Activated CD4-positive, alpha-beta memory T cell treated with anti-CD3 and anti-CD28 coated beads for 36 hours (primary cell): ENCODE measurements at regions not wholly inside any gene's neighbourhood (a gene's known extent, or its start where the extent isn't known, plus 50 kb on each side); places are given as distances from the start of the nearest gene placed in this dataset.
"Not testable (repeated sequence)": the region's sequence is repeated elsewhere in the genome, so short reads cannot be mapped to it uniquely, and the experiment has no call there.

Experiments used
- CTCF ChIA-PET: fragments of 350-600 bp; sonication (Branson Sonifier 250); formaldehyde crosslinking; loops from one replicate; lab custom pipeline; 2021; ENCODE audit warnings: antibody characterized with exemption, inconsistent platforms; lab: Charles Lee
- POLR2A ChIA-PET: fragments of 350-600 bp; sonication (Branson Sonifier 250); formaldehyde crosslinking; loops from one replicate; lab custom pipeline; 2021; ENCODE audit warnings: antibody characterized with exemption; lab: Charles Lee
- DNase-seq: peaks from one replicate; pipeline ENCODE4 v3.0.0-alpha.2; 2020
- H3K27ac Mint-ChIP-seq: one replicate; pipeline ENCODE4 v1.8.0; 2021; ENCODE audit warnings: mixed read lengths
- H3K27me3 Mint-ChIP-seq: one replicate; pipeline ENCODE4 v1.8.0; 2021; ENCODE audit warnings: mixed read lengths
- H3K36me3 Mint-ChIP-seq: one replicate; pipeline ENCODE4 v1.8.0; 2021; ENCODE audit warnings: mixed read lengths
- H3K4me1 Mint-ChIP-seq: one replicate; pipeline ENCODE4 v1.8.0; 2021; ENCODE audit warnings: low read depth, mixed read lengths
- H3K4me3 Mint-ChIP-seq: one replicate; pipeline ENCODE4 v1.8.0; 2021; ENCODE audit warnings: mild to moderate bottlenecking, mixed read lengths
- H3K9me3 Mint-ChIP-seq: one replicate; pipeline ENCODE4 v1.8.0; 2021; ENCODE audit warnings: mixed read lengths
- intact Hi-C: fragments of 100-400 bp; cut with micrococcal nuclease; formaldehyde crosslinking; loops from one replicate; pipeline ENCODE4 v1.15.1; 2023

- Mint-ChIP-seq H3K36me3 (no peaks in the 10 kb centered on the region), H3K4me3 (no peak overlapping the region), H3K27ac (no peak overlapping the region), H3K27me3 (no peaks in the 10 kb centered on the region), H3K4me1 (peaks cover 11% of the 10 kb centered on the region), H3K9me3 (no peaks in the 10 kb centered on the region)
- CTCF ChIA-PET: no interaction called here
- intact Hi-C loops: loop anchor here (10.0 kb wide), 1 partner anchor 180 kb away; no protein-coding TSS in a partner anchor
- DNase-seq: no peak
- POLR2A ChIA-PET: no interaction called here
Observed at GRCh38 chr5:68074633-68075032, 140.9 kb upstream of the PIK3R1 start.

- POLR2A ChIA-PET: no interaction called here
- H3K9me3 Mint-ChIP-seq: no peaks in the 10 kb centered on the region
- DNase-seq: no peak
- CTCF ChIA-PET: no interaction called here
- no peak overlapping the region for H3K27ac Mint-ChIP-seq
- no peaks in the 10 kb centered on the region for H3K27me3 Mint-ChIP-seq
- no peaks in the 10 kb centered on the region for H3K36me3 Mint-ChIP-seq
- no peak overlapping the region for H3K4me3 Mint-ChIP-seq
- intact Hi-C loops: loop anchor here (10.0 kb wide), 1 partner anchor 181 kb away; no protein-coding TSS in a partner anchor
- H3K4me1 Mint-ChIP-seq: peaks cover 11% of the 10 kb centered on the region
Observed at GRCh38 chr5:68074048-68074632, 141.4 kb upstream of the PIK3R1 start.

GRCh38 chr5:68071736-68072135 is 143.8 kb upstream of the PIK3R1 start:
- no peak for DNase-seq
- no peaks in the 10 kb centered on the region for H3K9me3 Mint-ChIP-seq
- ChIA-PET POLR2A (no interaction called here), CTCF (no interaction called here)
- no peak overlapping the region for H3K4me3 Mint-ChIP-seq
- peaks cover 11% of the 10 kb centered on the region for H3K4me1 Mint-ChIP-seq
- H3K36me3 Mint-ChIP-seq: no peaks in the 10 kb centered on the region
- no peak overlapping the region for H3K27ac Mint-ChIP-seq
- H3K27me3 Mint-ChIP-seq: no peaks in the 10 kb centered on the region
- intact Hi-C loops: loop anchor here (10.0 kb wide), 1 partner anchor 183 kb away; no protein-coding TSS in a partner anchor

GRCh38 chr5:68071282-68071632 is 144.3 kb upstream of the PIK3R1 start:
- ChIA-PET POLR2A (no interaction called here), CTCF (no interaction called here)
- Mint-ChIP-seq H3K27me3 (no peaks in the 10 kb centered on the region), H3K36me3 (no peaks in the 10 kb centered on the region), H3K27ac (no peak overlapping the region), H3K4me1 (peaks cover 11% of the 10 kb centered on the region), H3K4me3 (no peak overlapping the region), H3K9me3 (peaks cover 1% of the 10 kb centered on the region)
- DNase-seq: no peak
- intact Hi-C loops: loop anchor here (10.0 kb wide), 1 partner anchor 184 kb away; no protein-coding TSS in a partner anchor

GRCh38 chr5:68070591-68071281 is 144.8 kb upstream of the PIK3R1 start:
- ChIA-PET CTCF (interaction anchor here (0.6 kb wide), 1 partner anchor 185 kb away, joined by 3 read pairs; no protein-coding TSS in a partner anchor), POLR2A (no interaction called here)
- intact Hi-C loops: loop anchor here (10.0 kb wide), 1 partner anchor 184 kb away; no protein-coding TSS in a partner anchor
- DNase-seq: peak; percentile 11
- Mint-ChIP-seq H3K9me3 (peaks cover 5% of the 10 kb centered on the region), H3K4me1 (peaks cover 11% of the 10 kb centered on the region), H3K27me3 (no peaks in the 10 kb centered on the region), H3K27ac (no peak overlapping the region), H3K4me3 (no peak overlapping the region), H3K36me3 (no peaks in the 10 kb centered on the region)

- Mint-ChIP-seq H3K27me3 (no peaks in the 10 kb centered on the region), H3K4me1 (peaks cover 11% of the 10 kb centered on the region), H3K27ac (no peak overlapping the region), H3K4me3 (no peak overlapping the region), H3K9me3 (peaks cover 15% of the 10 kb centered on the region), H3K36me3 (no peaks in the 10 kb centered on the region)
- DNase-seq: no peak
- POLR2A ChIA-PET: no interaction called here
- CTCF ChIA-PET: no interaction called here
- intact Hi-C loops: no loop called here
Observed at GRCh38 chr5:68067976-68068603, 147.5 kb upstream of the PIK3R1 start.

- peaks cover 15% of the 10 kb centered on the region for H3K9me3 Mint-ChIP-seq
- ChIA-PET POLR2A (no interaction called here), CTCF (no interaction called here)
- intact Hi-C loops: no loop called here
- no peak overlapping the region for H3K4me3 Mint-ChIP-seq
- no peak for DNase-seq
- H3K27me3 Mint-ChIP-seq: no peaks in the 10 kb centered on the region
- no peak overlapping the region for H3K27ac Mint-ChIP-seq
- H3K4me1 Mint-ChIP-seq: peaks cover 11% of the 10 kb centered on the region
- H3K36me3 Mint-ChIP-seq: peaks cover 4% of the 10 kb centered on the region
Observed at GRCh38 chr5:68067291-68067690, 148.3 kb upstream of the PIK3R1 start.

- Mint-ChIP-seq H3K36me3 (peaks cover 4% of the 10 kb centered on the region), H3K27ac (no peak overlapping the region), H3K4me1 (peaks cover 7% of the 10 kb centered on the region), H3K27me3 (peaks cover 2% of the 10 kb centered on the region), H3K9me3 (peaks cover 20% of the 10 kb centered on the region), H3K4me3 (no peak overlapping the region)
- DNase-seq: no peak
- ChIA-PET CTCF (no interaction called here), POLR2A (no interaction called here)
- intact Hi-C loops: no loop called here
Observed at GRCh38 chr5:68066277-68066955, 149.1 kb upstream of the PIK3R1 start.

GRCh38 chr5:68065321-68065720 is 150.2 kb upstream of the PIK3R1 start:
- POLR2A ChIA-PET: interaction anchor here (0.5 kb wide), 1 partner anchor 293 kb away, joined by 3 read pairs; no protein-coding TSS in a partner anchor
- intact Hi-C loops, H3K27me3 Mint-ChIP-seq, H3K36me3 Mint-ChIP-seq, DNase-seq, H3K4me1 Mint-ChIP-seq, H3K27ac Mint-ChIP-seq, CTCF ChIA-PET, H3K4me3 Mint-ChIP-seq: not testable (repeated sequence)
- H3K9me3 Mint-ChIP-seq: peaks cover 26% of the 10 kb centered on the region

GRCh38 chr5:68060382-68060781 is 155.2 kb upstream of the PIK3R1 start:
- no peak overlapping the region for H3K27ac Mint-ChIP-seq
- no peak for DNase-seq

GRCh38 chr5:68057191-68057590 is 158.4 kb upstream of the PIK3R1 start:
- Mint-ChIP-seq H3K9me3 (peaks cover 10% of the 10 kb centered on the region), H3K27me3 (peaks cover 9% of the 10 kb centered on the region), H3K4me3 (no peak overlapping the region), H3K36me3 (peaks cover 4% of the 10 kb centered on the region), H3K27ac (no peak overlapping the region), H3K4me1 (no peaks in the 10 kb centered on the region)
- no peak for DNase-seq
- CTCF ChIA-PET: no interaction called here
- POLR2A ChIA-PET: no interaction called here
- intact Hi-C loops: no loop called here

More at GRCh38 chr5:68060382-68060781, 155.2 kb upstream of the PIK3R1 start:
- Mint-ChIP-seq H3K4me3 (no peak overlapping the region), H3K4me1 (no peaks in the 10 kb centered on the region), H3K36me3 (peaks cover 8% of the 10 kb centered on the region), H3K27me3 (peaks cover 9% of the 10 kb centered on the region), H3K9me3 (peaks cover 19% of the 10 kb centered on the region)
- intact Hi-C loops: no loop called here
- ChIA-PET CTCF (no interaction called here), POLR2A (no interaction called here)

GRCh38 chr5:68055686-68056085 is 159.9 kb upstream of the PIK3R1 start:
- H3K27me3 Mint-ChIP-seq: peaks cover 8% of the 10 kb centered on the region
- H3K36me3 Mint-ChIP-seq: no peaks in the 10 kb centered on the region
- H3K4me3 Mint-ChIP-seq: no peak overlapping the region
- no peak for DNase-seq
- no peaks in the 10 kb centered on the region for H3K4me1 Mint-ChIP-seq
- intact Hi-C loops: no loop called here
- CTCF ChIA-PET: no interaction called here
- POLR2A ChIA-PET: no interaction called here
- H3K27ac Mint-ChIP-seq: no peak overlapping the region
- H3K9me3 Mint-ChIP-seq: no peaks in the 10 kb centered on the region
